Glutamatergic neuron (in vitro differentiated cells): ENCODE measurements at regions not wholly inside any gene's neighbourhood (a gene's known extent, or its start where the extent isn't known, plus 50 kb on each side); places are given as distances from the start of the nearest gene placed in this dataset.

Experiments used
- DNase-seq: peaks from one replicate; pipeline ENCODE4 v3.0.0; 2022
- H3K27ac Mint-ChIP-seq: one replicate; pipeline ENCODE4 v1.8.0; 2020; ENCODE audit warnings: mild to moderate bottlenecking, mixed read lengths, inconsistent platforms; ENCODE audit not compliant: unreplicated experiment
- H3K27me3 Mint-ChIP-seq: one replicate; pipeline ENCODE4 v1.8.0; 2020; ENCODE audit warnings: mild to moderate bottlenecking, moderate library complexity, mixed read lengths, inconsistent platforms; ENCODE audit not compliant: unreplicated experiment
- H3K36me3 Mint-ChIP-seq: one replicate; pipeline ENCODE4 v1.8.0; 2020; ENCODE audit warnings: mild to moderate bottlenecking, mixed read lengths, inconsistent platforms; ENCODE audit not compliant: unreplicated experiment
- H3K4me1 Mint-ChIP-seq: one replicate; pipeline ENCODE4 v1.8.0; 2020; ENCODE audit warnings: mild to moderate bottlenecking, low read depth, mixed read lengths, inconsistent platforms; ENCODE audit not compliant: unreplicated experiment
- H3K4me3 Mint-ChIP-seq: one replicate; pipeline ENCODE4 v1.8.0; 2020; ENCODE audit warnings: mild to moderate bottlenecking, mixed read lengths, inconsistent platforms; ENCODE audit not compliant: unreplicated experiment
- H3K9me3 Mint-ChIP-seq: one replicate; pipeline ENCODE4 v1.8.0; 2020; ENCODE audit warnings: mild to moderate bottlenecking, moderate library complexity, mixed read lengths, inconsistent platforms; ENCODE audit not compliant: unreplicated experiment
- TF ChIP-seq, protein P1 (sequence below): fragments of 200-600 bp; sonication (generic); IDR thresholded peaks from one replicate; pipeline ENCODE4 v1.5.0; 2021; ENCODE audit not compliant: partially characterized antibody, unreplicated experiment

GRCh38 chr20:17816804-17817587, 117.2 kb downstream of the BANF2 start:
- Mint-ChIP-seq H3K4me3 (no peak overlapping the region), H3K4me1 (no peaks in the 10 kb centered on the region), H3K9me3 (no peaks in the 10 kb centered on the region), H3K27ac (no peak overlapping the region), H3K36me3 (peaks cover 5% of the 10 kb centered on the region), H3K27me3 (no peaks in the 10 kb centered on the region)
- no peak for DNase-seq
- TF ChIP-seq, protein P1, sequence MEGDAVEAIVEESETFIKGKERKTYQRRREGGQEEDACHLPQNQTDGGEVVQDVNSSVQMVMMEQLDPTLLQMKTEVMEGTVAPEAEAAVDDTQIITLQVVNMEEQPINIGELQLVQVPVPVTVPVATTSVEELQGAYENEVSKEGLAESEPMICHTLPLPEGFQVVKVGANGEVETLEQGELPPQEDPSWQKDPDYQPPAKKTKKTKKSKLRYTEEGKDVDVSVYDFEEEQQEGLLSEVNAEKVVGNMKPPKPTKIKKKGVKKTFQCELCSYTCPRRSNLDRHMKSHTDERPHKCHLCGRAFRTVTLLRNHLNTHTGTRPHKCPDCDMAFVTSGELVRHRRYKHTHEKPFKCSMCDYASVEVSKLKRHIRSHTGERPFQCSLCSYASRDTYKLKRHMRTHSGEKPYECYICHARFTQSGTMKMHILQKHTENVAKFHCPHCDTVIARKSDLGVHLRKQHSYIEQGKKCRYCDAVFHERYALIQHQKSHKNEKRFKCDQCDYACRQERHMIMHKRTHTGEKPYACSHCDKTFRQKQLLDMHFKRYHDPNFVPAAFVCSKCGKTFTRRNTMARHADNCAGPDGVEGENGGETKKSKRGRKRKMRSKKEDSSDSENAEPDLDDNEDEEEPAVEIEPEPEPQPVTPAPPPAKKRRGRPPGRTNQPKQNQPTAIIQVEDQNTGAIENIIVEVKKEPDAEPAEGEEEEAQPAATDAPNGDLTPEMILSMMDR = no peak

- no peaks in the 10 kb centered on the region for H3K9me3 Mint-ChIP-seq
- DNase-seq = no peak
- peaks cover 4% of the 10 kb centered on the region for H3K4me1 Mint-ChIP-seq
- H3K36me3 Mint-ChIP-seq = no peaks in the 10 kb centered on the region
- H3K27me3 Mint-ChIP-seq = no peaks in the 10 kb centered on the region
- no peak overlapping the region for H3K27ac Mint-ChIP-seq
- TF ChIP-seq, protein P1 = no peak
- H3K4me3 Mint-ChIP-seq = no peak overlapping the region
These were observed 111.8 kb downstream of the BANF2 start for GRCh38 chr20:17811628-17811965.

GRCh38 chr20:17810847-17811627, 111.3 kb downstream of the BANF2 start:
- Mint-ChIP-seq H3K9me3 (no peaks in the 10 kb centered on the region), H3K36me3 (no peaks in the 10 kb centered on the region), H3K27ac (no peak overlapping the region), H3K27me3 (no peaks in the 10 kb centered on the region), H3K4me1 (peaks cover 4% of the 10 kb centered on the region), H3K4me3 (no peak overlapping the region)
- TF ChIP-seq, protein P1 = no peak
- DNase-seq = no peak

DNA sequence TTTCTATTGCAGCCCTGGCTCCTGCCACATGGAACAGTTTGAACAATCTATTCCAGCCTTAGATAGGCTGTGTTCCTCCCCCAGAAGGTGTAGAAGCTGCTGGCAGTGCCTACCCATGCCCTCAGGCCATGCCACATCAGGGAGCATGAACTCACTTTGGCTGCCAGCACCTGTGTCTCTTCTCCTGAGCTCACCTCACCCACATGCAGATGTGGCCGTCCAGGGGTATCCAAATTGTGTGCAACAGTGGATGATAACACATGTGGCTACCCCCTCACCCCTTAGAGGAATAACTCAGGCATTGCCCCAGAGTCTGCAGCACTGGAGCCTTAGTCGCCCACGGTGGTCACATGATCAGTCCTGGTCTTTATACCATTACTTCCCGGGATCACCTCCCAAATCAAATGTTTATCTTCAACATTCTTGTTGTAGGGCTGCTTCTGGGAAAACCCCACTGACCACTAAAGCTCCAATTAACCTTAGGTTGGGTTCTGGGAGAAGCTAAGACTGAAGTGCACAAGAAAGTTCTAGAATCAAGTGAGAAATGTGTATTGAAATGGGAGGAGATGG, 110.4 kb downstream of the BANF2 start:
- Mint-ChIP-seq H3K4me1 (peaks cover 4% of the 10 kb centered on the region), H3K36me3 (no peaks in the 10 kb centered on the region), H3K27me3 (no peaks in the 10 kb centered on the region), H3K9me3 (no peaks in the 10 kb centered on the region), H3K27ac (no peak overlapping the region), H3K4me3 (no peak overlapping the region)
- DNase-seq = no peak
- TF ChIP-seq, protein P1 = no peak
